Keratinocyte (primary cell): ENCODE measurements at regions not wholly inside any gene's neighbourhood (a gene's known extent, or its start where the extent isn't known, plus 50 kb on each side); places are given as distances from the start of the nearest gene placed in this dataset.

Experiments
- DNase-seq: peaks from one replicate; pipeline ENCODE4 v3.0.0-alpha.2; 2011; ENCODE audit warnings: low read depth, missing footprints, low spot score
- FAIRE-seq: peaks from 2 replicates; lab custom pipeline; 2011; peaks lifted over from hg19 to GRCh38; lab: Jason Lieb, UNC
- H2AFZ ChIP-seq: 2 replicates; pipeline ENCODE4 v1.6.0; 2012; ENCODE audit warnings: low read length, control low read depth, inconsistent platforms; ENCODE audit not compliant: control insufficient read depth
- H3K27ac ChIP-seq: 2 replicates; pipeline ENCODE4 v1.5.1; 2011; ENCODE audit warnings: low read length; ENCODE audit not compliant: control insufficient read depth, insufficient read depth
- H3K27me3 ChIP-seq: 3 replicates; pipeline ENCODE4 v1.6.0; 2011; ENCODE audit warnings: low read length; ENCODE audit not compliant: control insufficient read depth, insufficient read depth; ENCODE audit errors: extremely low read depth
- H3K36me3 ChIP-seq, 2 experiments: 2 replicates in 1 of 2; 3 replicates in 1 of 2; pipeline ENCODE4 v1.5.1; 2011; ENCODE audit warnings: low read length in 2 of 2, mild to moderate bottlenecking in 1 of 2; ENCODE audit not compliant: control insufficient read depth in 2 of 2, insufficient read depth in 2 of 2; ENCODE audit errors: extremely low read depth in 1 of 2
- H3K4me1 ChIP-seq: 3 replicates; pipeline ENCODE4 v1.5.1; 2011; ENCODE audit warnings: low read length; ENCODE audit not compliant: control insufficient read depth, insufficient read depth; ENCODE audit errors: extremely low read depth
- H3K4me2 ChIP-seq: 3 replicates; pipeline ENCODE4 v1.6.0; 2011; ENCODE audit warnings: low read depth, low read length; ENCODE audit not compliant: control insufficient read depth, insufficient read depth; ENCODE audit errors: extremely low read depth
- H3K4me3 ChIP-seq, 3 experiments: fragments of 200-600 bp in 1 of 3; sonication (generic) in 1 of 3; 2 replicates in 2 of 3; 3 replicates in 1 of 3; pipeline ENCODE4 v1.5.1; 2011 to 2016; ENCODE audit warnings: low read length in 3 of 3, mild to moderate bottlenecking in 3 of 3, control low read depth in 2 of 3, inconsistent platforms in 1 of 3, low read depth in 1 of 3, mixed read lengths in 1 of 3, mixed run types in 1 of 3, moderate library complexity in 1 of 3; ENCODE audit not compliant: control insufficient read depth in 2 of 3, insufficient read depth in 2 of 3; ENCODE audit errors: extremely low read depth in 1 of 3
- H3K79me2 ChIP-seq: 2 replicates; pipeline ENCODE4 v1.6.0; 2012; ENCODE audit warnings: low read length; ENCODE audit not compliant: control insufficient read depth, insufficient read depth
- H3K9ac ChIP-seq: 3 replicates; pipeline ENCODE4 v1.6.0; 2011; ENCODE audit warnings: low read length; ENCODE audit not compliant: control insufficient read depth, insufficient read depth; ENCODE audit errors: extremely low read depth
- H3K9me1 ChIP-seq: 3 replicates; pipeline ENCODE4 v1.6.0; 2011; ENCODE audit warnings: low read length; ENCODE audit not compliant: control insufficient read depth, insufficient read depth; ENCODE audit errors: extremely low read depth
- H3K9me3 ChIP-seq: 2 replicates; pipeline ENCODE4 v1.5.1; 2012; ENCODE audit warnings: low read depth, low read length; ENCODE audit not compliant: control insufficient read depth
- H4K20me1 ChIP-seq: 3 replicates; pipeline ENCODE4 v1.6.0; 2011; ENCODE audit warnings: low read length; ENCODE audit not compliant: control insufficient read depth, insufficient read depth; ENCODE audit errors: extremely low read depth
- CTCF ChIP-seq, 3 experiments: IDR thresholded peaks in 1 of 3; conservative IDR thresholded peaks in 1 of 3; optimal IDR thresholded peaks in 1 of 3; 2 replicates in 2 of 3; 3 replicates in 1 of 3; pipeline versions ENCODE3 to v1.5.1; 2011; ENCODE audit warnings: low read length in 3 of 3, mild to moderate bottlenecking in 3 of 3, moderate library complexity in 2 of 3, control low read depth in 1 of 3, inconsistent platforms in 1 of 3; ENCODE audit not compliant: insufficient read depth in 2 of 3; ENCODE audit errors: extremely low read depth in 1 of 3
- EZH2 ChIP-seq: IDR thresholded peaks from one replicate; pipeline ENCODE4 v1.6.1; 2012; ENCODE audit warnings: inconsistent platforms, mild to moderate bottlenecking, low read length, moderate library complexity
- dilution Hi-C: fragments of 300-500 bp; cut with MboI; formaldehyde crosslinking; loops from one replicate; pipeline ENCODE4 v1.7.0; 2020; ENCODE audit warnings: low sequenced_read_pairs; ENCODE audit not compliant: extremely low pct_ligation_motif_present

GRCh38 chr6:80698459-80698858 lies 592.0 kb downstream of the BCKDHB start:
- Histone ChIP-seq H3K4me1 (no peaks in the 10 kb centered on the region), H4K20me1 (no peaks in the 10 kb centered on the region), H3K4me3 (no peak overlapping the region), H2AFZ (no peak overlapping the region), H3K36me3 (no peaks in the 10 kb centered on the region), H3K79me2 (no peaks in the 10 kb centered on the region), H3K9ac (no peak overlapping the region), H3K27ac (no peak overlapping the region), H3K4me2 (no peak overlapping the region), H3K27me3 (no peaks in the 10 kb centered on the region), H3K9me3 (no peaks in the 10 kb centered on the region), H3K9me1 (no peaks in the 10 kb centered on the region)
- dilution Hi-C loops: no loop called here
- TF ChIP-seq EZH2 (no peak), CTCF (optimal IDR thresholded peaks at IDR 0.05 in 1 of 3, IDR thresholded peaks at IDR 0.05 in 1 of 3, conservative IDR thresholded peaks at IDR 0.05 in 1 of 3; ENCODE audit: extremely low read depth in 1 of 3, insufficient read depth in 2 of 3, low read length in 3 of 3) (no peak)
- FAIRE-seq (no peak), DNase-seq (no peak)

DNA sequence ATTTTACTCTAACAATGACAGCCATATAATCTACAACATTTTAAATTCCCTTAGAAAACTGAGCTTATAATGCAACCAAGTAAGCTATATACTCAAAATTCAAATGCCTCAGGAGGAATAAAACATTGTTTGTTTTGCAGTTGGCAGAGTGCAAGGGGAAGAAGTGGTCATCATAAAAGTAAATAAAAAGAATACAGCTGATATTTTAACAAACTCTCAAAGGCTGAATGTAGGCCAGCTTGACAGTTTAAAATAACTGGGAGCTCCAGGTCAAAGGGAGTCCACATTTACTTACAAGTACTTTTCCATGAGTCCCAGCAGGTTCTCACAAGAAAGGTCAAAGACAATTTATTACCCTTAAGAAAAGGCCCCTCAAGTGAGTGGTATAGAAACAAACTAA lies 589.8 kb downstream of the BCKDHB start:
- H3K36me3 ChIP-seq: no peaks in the 10 kb centered on the region
- no peaks in the 10 kb centered on the region for H3K9me3 ChIP-seq
- no peaks in the 10 kb centered on the region for H3K9me1 ChIP-seq
- H3K4me3 ChIP-seq: no peak overlapping the region
- no peaks in the 10 kb centered on the region for H3K27me3 ChIP-seq
- no peak overlapping the region for H2AFZ ChIP-seq
- DNase-seq: no peak
- no peaks in the 10 kb centered on the region for H3K4me1 ChIP-seq
- no peak overlapping the region for H3K4me2 ChIP-seq
- H3K79me2 ChIP-seq: no peaks in the 10 kb centered on the region
- TF ChIP-seq EZH2: no peak
- TF ChIP-seq CTCF (optimal IDR thresholded peaks at IDR 0.05 in 1 of 3, IDR thresholded peaks at IDR 0.05 in 1 of 3, conservative IDR thresholded peaks at IDR 0.05 in 1 of 3; ENCODE audit: extremely low read depth in 1 of 3, insufficient read depth in 2 of 3, low read length in 3 of 3): no peak
- H4K20me1 ChIP-seq: no peaks in the 10 kb centered on the region
- no peak for FAIRE-seq
- H3K9ac ChIP-seq: no peak overlapping the region
- H3K27ac ChIP-seq: no peak overlapping the region
- dilution Hi-C loops: no loop called here
